ENCODE measurements at regions not wholly inside any gene's neighbourhood (a gene's known extent, or its start where the extent isn't known, plus 50 kb on each side); places are given as distances from the start of the nearest gene placed in this dataset.

- TF ChIP-seq CTCF (conservative IDR thresholded peaks at IDR 0.05; ENCODE audit: low read depth, low read length) (no peak), EZH2 (IDR thresholded peaks at IDR 0.05; ENCODE audit: borderline replicate concordance, low read depth, low read length, poor library complexity, severe bottlenecking) (no peak)
These were observed 322.1 kb upstream of the CCL2 start for GRCh38 chr17:33932996-33933395.
